Neural progenitor cell (in vitro differentiated cells): ENCODE measurements at regions not wholly inside any gene's neighbourhood (a gene's known extent, or its start where the extent isn't known, plus 50 kb on each side); places are given as distances from the start of the nearest gene placed in this dataset.
A peak's percentile ranks its signal among the peaks of the same experiment; 100 is the strongest.

Experiments used
- DNase-seq: peaks from one replicate; pipeline ENCODE4 v3.0.0-alpha.2; 2016; ENCODE audit warnings: low spot score
- H2AFZ ChIP-seq: fragments of 200-600 bp; sonication (generic); replicated peaks from 2 replicates; pipeline ENCODE4 v1.6.1; 2016; ENCODE audit warnings: antibody characterized with exemption
- H3F3A ChIP-seq: fragments of 200-600 bp; sonication (generic); 2 replicates; pipeline ENCODE4 v1.6.1; 2016; ENCODE audit warnings: antibody characterized with exemption, low read depth
- H3K27ac ChIP-seq: fragments of 200-600 bp; sonication (generic); 2 replicates; pipeline ENCODE4 v1.5.1; 2016; ENCODE audit warnings: mild to moderate bottlenecking
- H3K27me3 ChIP-seq: fragments of 200-600 bp; sonication (generic); 2 replicates; pipeline ENCODE4 v1.6.1; 2016; ENCODE audit warnings: mild to moderate bottlenecking, moderate library complexity
- H3K36me3 ChIP-seq: fragments of 200-600 bp; sonication (generic); 2 replicates; pipeline ENCODE4 v1.5.1; 2016
- H3K4me1 ChIP-seq: fragments of 200-600 bp; sonication (generic); 2 replicates; pipeline ENCODE4 v1.6.1; 2016; ENCODE audit warnings: mixed run types
- H3K4me2 ChIP-seq: fragments of 200-600 bp; sonication (generic); 2 replicates; pipeline ENCODE4 v1.6.1; 2016
- H3K4me3 ChIP-seq: fragments of 200-600 bp; sonication (generic); 2 replicates; pipeline ENCODE4 v1.5.1; 2016
- H3K79me2 ChIP-seq: fragments of 200-600 bp; sonication (generic); 2 replicates; pipeline ENCODE4 v1.6.1; 2016; ENCODE audit warnings: low read depth
- H3K9ac ChIP-seq: fragments of 200-600 bp; sonication (generic); 2 replicates; pipeline ENCODE4 v1.6.1; 2016
- H3K9me3 ChIP-seq: fragments of 200-600 bp; sonication (generic); 2 replicates; pipeline ENCODE4 v1.5.1; 2016; ENCODE audit warnings: low read depth
- H4K20me1 ChIP-seq: fragments of 200-600 bp; sonication (generic); 2 replicates; pipeline ENCODE4 v1.6.1; 2016; ENCODE audit warnings: low read depth
- H3K27ac Mint-ChIP-seq: 3 replicates; pipeline ENCODE4 v1.8.0; 2021; ENCODE audit warnings: mixed read lengths
- H3K27me3 Mint-ChIP-seq: 2 replicates; pipeline ENCODE4 v1.8.0; 2022; ENCODE audit warnings: low read depth, mild to moderate bottlenecking, inconsistent platforms, moderate library complexity, mixed read lengths; ENCODE audit not compliant: insufficient read depth
- H3K36me3 Mint-ChIP-seq: 3 replicates; pipeline ENCODE4 v1.8.0; 2021; ENCODE audit warnings: mixed read lengths
- H3K4me1 Mint-ChIP-seq: 3 replicates; pipeline ENCODE4 v1.8.0; 2021; ENCODE audit warnings: mixed read lengths
- H3K4me3 Mint-ChIP-seq: 3 replicates; pipeline ENCODE4 v1.8.0; 2021; ENCODE audit warnings: mild to moderate bottlenecking, moderate library complexity, mixed read lengths
- H3K9me3 Mint-ChIP-seq: 3 replicates; pipeline ENCODE4 v1.8.0; 2020; ENCODE audit warnings: mixed read lengths
- CTCF ChIP-seq: fragments of 200-600 bp; sonication (generic); IDR thresholded peaks from 2 replicates; pipeline ENCODE4 v1.5.1; 2017; ENCODE audit warnings: antibody characterized with exemption, mild to moderate bottlenecking
- EZH2 ChIP-seq: fragments of 200-600 bp; sonication (generic); IDR thresholded peaks from 2 replicates; pipeline ENCODE4 v1.6.1; 2017; ENCODE audit warnings: antibody characterized with exemption, mild to moderate bottlenecking, moderate library complexity
- EZH2phosphoT487 ChIP-seq: fragments of 200-600 bp; sonication (generic); IDR thresholded peaks from 2 replicates; pipeline ENCODE4 v1.6.1; 2017; ENCODE audit warnings: antibody characterized with exemption

- no peak for TF ChIP-seq CTCF
- TF ChIP-seq EZH2: no peak
- TF ChIP-seq EZH2phosphoT487: no peak
Measured at GRCh38 chr1:4599951-4600481, 54.4 kb upstream of the AJAP1 start.

GRCh38 chr1:4600615-4601460 is 53.6 kb upstream of the AJAP1 start:
- Histone ChIP-seq H3K9ac (no peak overlapping the region), H3K4me1 (peaks cover 24% of the 10 kb centered on the region), H3K27me3 (no peaks in the 10 kb centered on the region), H3K27ac (no peak overlapping the region), H3F3A (peaks cover 6% of the 10 kb centered on the region), H4K20me1 (no peaks in the 10 kb centered on the region), H3K9me3 (no peaks in the 10 kb centered on the region), H3K4me2 (peak overlapping the region; percentile 32), H2AFZ (no peak overlapping the region), H3K79me2 (no peaks in the 10 kb centered on the region), H3K36me3 (no peaks in the 10 kb centered on the region), H3K4me3 (no peak overlapping the region)
- no peak for TF ChIP-seq EZH2phosphoT487
- no peak for TF ChIP-seq EZH2
- TF ChIP-seq CTCF: no peak
- H3K27me3 Mint-ChIP-seq: no peaks in the 10 kb centered on the region
- DNase-seq: peak; percentile 0
- no peaks in the 10 kb centered on the region for H3K9me3 Mint-ChIP-seq
- peak overlapping the region; percentile 10 for H3K27ac Mint-ChIP-seq
- no peak overlapping the region for H3K4me3 Mint-ChIP-seq
- H3K4me1 Mint-ChIP-seq: peaks cover 23% of the 10 kb centered on the region
- no peaks in the 10 kb centered on the region for H3K36me3 Mint-ChIP-seq

More at GRCh38 chr1:4599951-4600481, 54.4 kb upstream of the AJAP1 start:
- no peak overlapping the region for H3K27ac ChIP-seq
- H3K4me3 ChIP-seq: no peak overlapping the region
- no peaks in the 10 kb centered on the region for H3K36me3 ChIP-seq
- DNase-seq: peak; percentile 54
- no peak overlapping the region for H3K9ac ChIP-seq
- H3K27me3 ChIP-seq: no peaks in the 10 kb centered on the region
- Mint-ChIP-seq H3K4me1 (peaks cover 14% of the 10 kb centered on the region), H3K9me3 (no peaks in the 10 kb centered on the region), H3K36me3 (no peaks in the 10 kb centered on the region), H3K27me3 (peaks cover under 1% of the 10 kb centered on the region), H3K27ac (no peak overlapping the region), H3K4me3 (no peak overlapping the region)
- peak overlapping the region; percentile 32 for H3K4me2 ChIP-seq
- no peaks in the 10 kb centered on the region for H3K9me3 ChIP-seq
- no peaks in the 10 kb centered on the region for H4K20me1 ChIP-seq
- H2AFZ ChIP-seq: no peak overlapping the region
- H3K4me1 ChIP-seq: peaks cover 19% of the 10 kb centered on the region
- H3K79me2 ChIP-seq: no peaks in the 10 kb centered on the region
- peaks cover 6% of the 10 kb centered on the region for H3F3A ChIP-seq

GRCh38 chr1:4601941-4602340 is 52.5 kb upstream of the AJAP1 start:
- Histone ChIP-seq H3K4me1 (peaks cover 24% of the 10 kb centered on the region), H2AFZ (no peak overlapping the region), H3K27ac (no peak overlapping the region), H3K4me2 (peak overlapping the region; percentile 35), H3K79me2 (no peaks in the 10 kb centered on the region), H4K20me1 (no peaks in the 10 kb centered on the region), H3F3A (peaks cover 6% of the 10 kb centered on the region), H3K27me3 (no peaks in the 10 kb centered on the region), H3K36me3 (no peaks in the 10 kb centered on the region), H3K9ac (no peak overlapping the region), H3K4me3 (no peak overlapping the region), H3K9me3 (no peaks in the 10 kb centered on the region)
- H3K9me3 Mint-ChIP-seq: peaks cover 3% of the 10 kb centered on the region
- H3K4me3 Mint-ChIP-seq: no peak overlapping the region
- H3K27me3 Mint-ChIP-seq: no peaks in the 10 kb centered on the region
- no peak for TF ChIP-seq CTCF
- peaks cover 24% of the 10 kb centered on the region for H3K4me1 Mint-ChIP-seq
- H3K27ac Mint-ChIP-seq: peak overlapping the region; percentile 18
- H3K36me3 Mint-ChIP-seq: no peaks in the 10 kb centered on the region
- DNase-seq: no peak
